ENCODE measurements at regions not wholly inside any gene's neighbourhood (a gene's known extent, or its start where the extent isn't known, plus 50 kb on each side); places are given as distances from the start of the nearest gene placed in this dataset.

- no peak for TF ChIP-seq MYNN (tag by site-specific recombination; IDR thresholded peaks at IDR 0.05; ENCODE audit: borderline replicate concordance)
- no peak for TF ChIP-seq YY1 (tag by site-specific recombination; IDR thresholded peaks at IDR 0.05)
- TF ChIP-seq ZNF239 (tag by site-specific recombination; IDR thresholded peaks at IDR 0.05) = no peak
- no peak for TF ChIP-seq CTCF (tag by site-specific recombination; IDR thresholded peaks at IDR 0.05)
- TF ChIP-seq ZNF600 (tag by site-specific recombination; IDR thresholded peaks at IDR 0.05) = no peak
- TF ChIP-seq ZNF677 (tag by site-specific recombination; IDR thresholded peaks at IDR 0.05) = no peak
- no peak for TF ChIP-seq ZNF280D (tag by site-specific recombination; IDR thresholded peaks at IDR 0.05)
- TF ChIP-seq ZNF362 (tag by site-specific recombination; IDR thresholded peaks at IDR 0.05) = no peak
- no peak for TF ChIP-seq MEIS1 (CRISPR knock-in tag; IDR thresholded peaks at IDR 0.05; ENCODE audit: borderline replicate concordance)
- no peak for TF ChIP-seq ZNF558 (tag by site-specific recombination; IDR thresholded peaks at IDR 0.05)
- TF ChIP-seq ZNF37A (tag by site-specific recombination; IDR thresholded peaks at IDR 0.05) = no peak
Observed at GRCh38 chr4:14182148-14182547, 554.6 kb upstream of the BOD1L1 start.

Data from HEK293 (cell line).